HL-60 (cell line): ENCODE measurements at regions not wholly inside any gene's neighbourhood (a gene's known extent, or its start where the extent isn't known, plus 50 kb on each side); places are given as distances from the start of the nearest gene placed in this dataset.

Experiments used
- CTCF ChIP-seq: IDR thresholded peaks from one replicate; pipeline ENCODE4 v1.5.1; 2011; ENCODE audit warnings: low read length, control low read depth, inconsistent platforms; ENCODE audit not compliant: insufficient read depth
- GABPA ChIP-seq: IDR thresholded peaks from 2 replicates; pipeline ENCODE4 v1.6.1; 2012; ENCODE audit warnings: low read depth
- POLR2AphosphoS5 ChIP-seq: IDR thresholded peaks from 2 replicates; pipeline ENCODE4 v1.6.1; 2012; ENCODE audit warnings: low read depth
- SPI1 ChIP-seq: IDR thresholded peaks from 2 replicates; pipeline ENCODE4 v1.6.1; 2012; ENCODE audit warnings: low read depth, mild to moderate bottlenecking, borderline replicate concordance
- TF ChIP-seq, protein P1 (sequence below): IDR thresholded peaks from 2 replicates; pipeline ENCODE4 v1.6.1; 2012; ENCODE audit warnings: low read depth; ENCODE audit not compliant: insufficient replicate concordance

DNA sequence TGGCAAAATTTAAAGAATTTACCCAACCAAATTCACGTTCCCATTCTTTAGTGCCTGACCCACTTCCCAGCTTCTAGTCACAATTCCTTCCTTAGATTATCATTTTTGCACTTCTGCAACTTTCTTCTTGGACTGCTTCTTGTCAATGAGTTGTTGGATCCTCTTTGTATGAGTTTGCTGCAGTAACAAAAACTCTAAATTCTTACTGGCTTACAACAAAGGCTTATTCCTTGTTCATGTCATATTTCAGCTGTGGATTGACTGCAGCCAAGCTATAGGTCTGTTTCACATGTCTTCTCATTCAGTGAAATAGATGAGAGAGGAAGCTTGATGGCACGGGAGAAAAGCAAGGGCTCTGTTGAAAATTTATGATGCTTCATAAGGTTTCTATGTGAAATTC is 50.4 kb upstream of the TGFBR2 start:
- no peak for TF ChIP-seq POLR2AphosphoS5
- TF ChIP-seq CTCF, result no peak
- TF ChIP-seq, protein P1, sequence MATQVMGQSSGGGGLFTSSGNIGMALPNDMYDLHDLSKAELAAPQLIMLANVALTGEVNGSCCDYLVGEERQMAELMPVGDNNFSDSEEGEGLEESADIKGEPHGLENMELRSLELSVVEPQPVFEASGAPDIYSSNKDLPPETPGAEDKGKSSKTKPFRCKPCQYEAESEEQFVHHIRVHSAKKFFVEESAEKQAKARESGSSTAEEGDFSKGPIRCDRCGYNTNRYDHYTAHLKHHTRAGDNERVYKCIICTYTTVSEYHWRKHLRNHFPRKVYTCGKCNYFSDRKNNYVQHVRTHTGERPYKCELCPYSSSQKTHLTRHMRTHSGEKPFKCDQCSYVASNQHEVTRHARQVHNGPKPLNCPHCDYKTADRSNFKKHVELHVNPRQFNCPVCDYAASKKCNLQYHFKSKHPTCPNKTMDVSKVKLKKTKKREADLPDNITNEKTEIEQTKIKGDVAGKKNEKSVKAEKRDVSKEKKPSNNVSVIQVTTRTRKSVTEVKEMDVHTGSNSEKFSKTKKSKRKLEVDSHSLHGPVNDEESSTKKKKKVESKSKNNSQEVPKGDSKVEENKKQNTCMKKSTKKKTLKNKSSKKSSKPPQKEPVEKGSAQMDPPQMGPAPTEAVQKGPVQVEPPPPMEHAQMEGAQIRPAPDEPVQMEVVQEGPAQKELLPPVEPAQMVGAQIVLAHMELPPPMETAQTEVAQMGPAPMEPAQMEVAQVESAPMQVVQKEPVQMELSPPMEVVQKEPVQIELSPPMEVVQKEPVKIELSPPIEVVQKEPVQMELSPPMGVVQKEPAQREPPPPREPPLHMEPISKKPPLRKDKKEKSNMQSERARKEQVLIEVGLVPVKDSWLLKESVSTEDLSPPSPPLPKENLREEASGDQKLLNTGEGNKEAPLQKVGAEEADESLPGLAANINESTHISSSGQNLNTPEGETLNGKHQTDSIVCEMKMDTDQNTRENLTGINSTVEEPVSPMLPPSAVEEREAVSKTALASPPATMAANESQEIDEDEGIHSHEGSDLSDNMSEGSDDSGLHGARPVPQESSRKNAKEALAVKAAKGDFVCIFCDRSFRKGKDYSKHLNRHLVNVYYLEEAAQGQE, result no peak
- no peak for TF ChIP-seq GABPA
- TF ChIP-seq SPI1, result no peak
